Nucleus accumbens (tissue), 56 donors: ENCODE measurements at regions not wholly inside any gene's neighbourhood (a gene's known extent, or its start where the extent isn't known, plus 50 kb on each side); places are given as distances from the start of the nearest gene placed in this dataset.

ENCODE experiments used
- DNase-seq, 56 donors: peaks; one replicate each; lab custom pipeline; 2025; lab: John Stamatoyannopoulos, UW

DNA sequence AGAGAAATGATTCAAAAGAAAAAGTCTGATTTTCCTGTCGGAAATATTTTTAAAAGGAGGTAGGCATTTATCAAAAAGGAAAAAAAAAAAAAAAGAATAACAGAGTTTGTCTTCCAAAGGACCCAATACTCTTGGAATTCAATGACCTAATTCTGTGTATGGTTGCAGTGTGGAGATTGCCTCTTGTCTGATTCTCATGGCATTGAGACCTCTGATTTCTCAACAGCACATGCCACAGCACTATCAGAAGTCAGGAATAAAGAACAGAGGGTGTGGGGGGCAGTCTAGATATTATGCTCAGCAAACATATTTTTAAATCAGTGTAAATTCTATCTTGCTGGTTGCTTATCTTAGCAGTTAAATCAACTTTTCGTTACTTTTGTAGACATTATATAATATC, 81.3 kb upstream of the SOX9 start:
- no peak for DNase-seq

DNA sequence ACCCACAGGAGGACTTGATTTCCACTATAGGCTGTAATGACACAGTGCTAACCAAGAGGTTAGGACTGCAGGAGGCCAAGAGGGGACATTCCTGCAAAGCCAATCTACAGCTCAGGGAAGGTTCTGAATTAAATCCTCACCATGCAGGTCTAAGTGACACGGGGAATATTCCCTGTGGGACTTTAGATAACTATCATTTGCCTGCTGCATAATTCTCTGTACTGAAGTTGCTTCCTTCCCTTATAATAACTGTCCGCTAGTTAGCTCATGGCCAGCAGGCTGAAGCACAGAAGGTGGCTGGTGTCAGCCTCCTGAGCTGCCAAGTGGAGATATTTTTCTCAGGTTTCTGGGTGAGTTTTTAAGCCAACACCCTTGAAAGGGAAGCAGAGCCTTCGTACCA, 74.6 kb upstream of the SOX9 start:
- no peak for DNase-seq

DNA sequence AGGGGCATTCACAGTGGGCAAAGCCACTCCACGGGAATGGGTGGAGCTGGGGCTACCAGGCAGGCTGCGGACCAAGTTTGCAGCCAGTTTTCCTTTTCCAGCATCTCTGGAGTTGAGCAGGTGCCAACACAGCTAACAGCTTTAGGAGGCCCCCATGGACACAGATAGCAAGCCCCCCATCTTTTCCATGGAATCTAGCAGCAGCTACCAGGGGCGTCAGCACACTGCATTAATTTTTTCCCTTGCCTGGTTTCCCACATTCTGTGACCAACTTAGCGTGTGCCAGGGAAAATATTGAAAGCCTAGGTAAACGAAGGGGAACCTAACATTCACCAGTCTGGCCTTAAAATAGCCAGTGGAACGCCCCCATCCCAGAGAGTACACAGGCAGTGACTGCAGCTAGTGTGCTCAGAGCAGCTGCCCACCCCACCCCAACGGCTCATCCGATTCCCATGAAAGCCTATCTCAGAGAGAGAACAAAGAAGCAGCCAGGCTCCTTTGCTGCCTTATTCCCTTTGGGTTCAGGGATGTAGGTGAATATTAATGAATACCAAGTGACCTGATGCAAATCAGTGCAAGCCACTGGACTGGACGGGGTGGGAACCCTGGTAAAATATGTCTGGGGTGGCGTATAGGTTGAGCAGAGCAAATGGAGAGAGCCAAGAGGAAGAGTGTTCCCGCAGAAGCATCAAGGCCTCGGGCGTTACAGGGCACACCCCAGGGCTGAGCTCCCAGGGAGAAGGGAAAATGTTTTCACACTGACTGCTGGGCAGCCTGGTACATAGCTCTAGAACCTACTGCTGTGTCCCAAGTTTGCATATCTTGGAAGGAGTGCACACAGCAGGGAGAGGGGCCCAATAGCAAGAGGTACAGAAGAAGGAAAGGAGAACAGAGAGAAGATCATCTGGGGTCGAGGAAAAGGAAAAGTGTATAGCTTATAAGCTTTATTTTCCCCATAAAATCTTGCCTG, 73.9 kb upstream of the SOX9 start:
- peak in 2 of 56 donors; percentile 2 to 7 for DNase-seq

DNA sequence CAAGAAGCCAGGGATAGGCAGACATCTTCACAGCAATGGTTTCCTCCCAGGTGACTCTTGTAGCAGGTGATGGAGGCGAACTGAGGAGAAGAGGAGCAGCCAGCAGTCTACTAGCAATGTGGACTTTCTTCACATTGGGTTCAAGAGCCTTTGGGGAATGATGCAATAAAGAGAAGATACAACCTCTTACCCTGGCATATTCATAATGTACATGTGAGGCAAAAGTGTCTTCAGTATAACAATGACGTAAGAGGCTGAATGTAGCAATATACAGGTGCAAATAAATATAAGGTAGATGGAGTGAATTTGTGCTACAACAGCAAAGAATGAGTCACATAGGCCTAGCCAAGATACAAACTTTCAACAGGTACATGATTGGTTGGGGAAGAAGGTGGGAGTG, 70.9 kb upstream of the SOX9 start:
- DNase-seq, result no peak

DNA sequence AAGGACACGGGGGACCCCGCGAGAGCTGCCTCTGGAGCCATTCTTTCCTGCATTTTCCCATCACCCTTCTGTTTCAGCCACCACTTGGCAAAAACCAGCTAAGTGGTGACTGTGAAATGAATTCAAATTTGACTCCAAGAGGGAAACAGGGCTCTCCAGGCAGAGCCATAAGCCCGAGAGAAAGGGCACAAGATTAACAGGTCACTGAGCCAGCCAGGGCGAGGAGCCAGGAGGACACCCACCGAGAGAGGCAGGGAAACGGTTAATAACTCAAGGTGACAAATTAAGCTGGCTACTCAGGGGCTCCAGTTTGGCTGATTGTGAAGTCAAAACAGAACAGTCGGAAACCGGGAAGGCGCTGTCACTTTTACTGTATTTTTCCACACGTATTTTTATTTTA, 67.8 kb upstream of the SOX9 start:
- peak in 2 of 56 donors; percentile 2 to 4 for DNase-seq

DNA sequence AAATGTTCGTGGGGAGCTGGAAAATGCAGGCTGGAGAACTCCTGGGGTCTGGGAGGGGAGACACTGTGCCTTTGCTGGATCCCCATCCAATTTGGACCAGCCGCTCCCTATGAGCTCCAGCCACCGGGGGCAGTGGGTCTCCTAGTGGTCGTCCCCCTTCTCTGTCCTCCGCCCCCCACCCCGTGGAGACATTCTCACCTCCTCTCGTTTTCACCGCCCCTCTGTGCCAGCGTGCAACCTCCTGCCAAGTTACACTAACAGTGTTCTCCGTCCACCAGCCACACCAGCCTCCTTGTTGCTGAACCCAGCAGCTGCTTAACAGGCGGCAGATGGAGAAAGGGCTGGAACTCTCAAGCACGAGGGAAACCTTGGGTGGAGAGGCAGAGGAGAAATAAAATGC, 67.4 kb upstream of the SOX9 start:
- DNase-seq, result peak in 10 of 56 donors; percentile 5 to 41 (median 10)

DNA sequence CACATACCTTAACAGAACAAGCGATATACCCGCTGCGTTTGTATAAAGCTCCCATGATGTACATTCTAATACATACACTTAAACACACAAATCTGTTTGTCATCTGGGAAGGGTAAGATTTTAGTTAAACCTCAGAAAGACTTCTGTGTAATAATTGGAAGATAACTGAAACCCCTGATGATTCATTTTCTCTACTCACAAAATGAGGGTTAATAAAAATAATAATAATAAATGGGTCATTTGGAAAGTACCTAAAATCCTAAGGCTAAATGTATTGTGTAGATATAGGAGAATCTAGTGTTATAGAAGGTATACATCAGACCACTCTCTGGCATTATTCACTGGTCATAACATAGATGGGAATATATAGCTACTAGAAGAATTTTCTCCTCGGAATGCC, 64.7 kb upstream of the SOX9 start:
- DNase-seq, result no peak

DNA sequence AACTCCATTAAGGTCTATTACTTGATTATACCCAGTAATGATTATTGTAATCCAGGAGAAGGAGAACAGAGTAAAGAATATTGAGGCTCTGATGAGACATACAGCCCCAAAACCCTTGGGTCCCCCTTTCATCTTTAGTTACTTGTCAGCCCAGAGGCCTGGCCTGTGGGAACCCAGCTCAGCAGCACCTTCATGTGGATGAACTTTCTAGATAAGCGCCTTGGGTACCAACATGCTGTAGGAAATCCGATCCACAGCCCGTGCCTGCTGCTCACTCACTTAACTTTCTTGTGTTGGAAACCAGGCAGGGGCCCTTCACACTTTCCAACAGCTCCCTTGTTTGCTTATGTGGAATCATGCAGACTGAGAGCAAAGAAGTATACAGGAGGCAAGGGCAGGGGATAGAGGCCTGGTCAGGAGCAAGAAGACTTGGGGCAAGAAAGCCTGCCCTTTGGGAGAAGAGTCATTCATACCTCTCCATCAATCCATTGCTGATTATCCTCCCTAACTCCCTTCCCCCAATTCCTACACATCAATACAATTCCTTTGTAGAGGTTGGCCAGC, 64.0 kb upstream of the SOX9 start:
- no peak for DNase-seq

DNA sequence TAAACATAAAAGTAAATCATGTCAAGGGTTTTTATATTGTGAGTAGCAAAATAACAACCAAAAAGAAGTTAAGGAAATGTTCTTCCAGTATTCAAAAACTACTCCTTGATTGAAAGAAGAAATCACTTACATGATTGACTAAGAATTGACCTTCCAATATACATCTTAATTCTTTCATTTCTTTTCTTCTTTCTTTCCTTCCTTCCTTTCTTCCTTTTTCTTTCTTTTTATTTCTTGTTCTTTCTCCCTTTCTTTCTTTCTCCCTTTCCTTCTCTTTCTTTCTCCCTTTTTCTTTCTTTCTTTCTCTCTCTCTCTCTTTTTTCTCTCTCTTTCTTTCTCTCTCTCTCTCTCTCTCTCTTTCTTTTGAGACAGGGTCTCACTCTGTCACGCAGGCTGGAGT, 60.7 kb upstream of the SOX9 start:
- DNase-seq, result no peak

DNA sequence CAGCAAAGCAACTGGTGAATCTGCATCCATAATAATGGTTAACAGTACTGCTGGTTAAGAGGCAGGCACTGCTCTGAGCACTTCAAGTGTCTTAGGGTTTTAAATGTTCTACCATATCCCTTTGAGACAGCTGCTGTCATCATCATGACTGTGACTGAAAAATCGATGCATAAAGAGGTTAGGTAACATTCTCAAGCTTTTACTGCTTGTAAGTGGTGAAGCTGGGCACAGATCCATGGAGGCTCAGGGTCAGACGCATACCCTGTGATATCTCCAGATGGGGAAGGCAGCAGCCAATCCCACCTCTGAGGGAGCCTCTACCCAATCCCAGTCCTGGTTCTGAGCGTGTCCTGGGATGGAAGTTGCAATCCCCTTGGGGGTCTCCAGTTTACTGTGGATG, 57.6 kb upstream of the SOX9 start:
- DNase-seq, result no peak

DNA sequence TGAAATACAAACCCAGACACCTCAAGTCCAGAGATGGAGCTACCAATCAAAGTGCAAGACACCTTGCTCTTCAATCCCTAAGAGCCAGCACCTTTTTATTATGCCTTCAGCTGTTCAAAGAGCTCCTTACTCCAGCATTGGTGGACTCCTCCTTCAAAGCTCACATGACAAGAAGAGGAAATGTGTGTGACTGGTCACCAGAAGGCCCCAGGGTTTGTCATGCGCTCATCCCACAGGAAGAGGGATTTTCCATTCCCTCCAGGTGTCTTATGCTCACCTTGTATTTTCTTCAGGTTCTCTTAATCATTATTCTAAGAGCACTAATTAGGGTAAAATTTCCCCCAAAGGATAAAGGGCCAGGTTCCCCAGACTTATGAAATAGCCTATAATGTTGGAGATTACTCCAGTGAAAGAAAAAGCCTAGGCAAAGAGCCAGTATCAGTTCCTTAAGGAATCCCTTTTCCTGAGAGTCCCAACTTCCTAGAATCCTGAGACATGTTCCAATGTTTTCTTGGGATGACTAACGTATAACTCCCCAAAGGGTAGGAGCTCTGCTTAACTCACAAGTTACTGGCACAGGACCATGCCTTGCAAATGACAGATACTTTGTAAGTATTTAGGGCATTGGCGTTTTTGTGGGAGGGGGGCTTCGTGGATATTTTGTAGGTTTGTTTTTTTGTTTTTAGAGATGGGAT, 56.9 kb upstream of the SOX9 start:
- DNase-seq, result no peak

DNA sequence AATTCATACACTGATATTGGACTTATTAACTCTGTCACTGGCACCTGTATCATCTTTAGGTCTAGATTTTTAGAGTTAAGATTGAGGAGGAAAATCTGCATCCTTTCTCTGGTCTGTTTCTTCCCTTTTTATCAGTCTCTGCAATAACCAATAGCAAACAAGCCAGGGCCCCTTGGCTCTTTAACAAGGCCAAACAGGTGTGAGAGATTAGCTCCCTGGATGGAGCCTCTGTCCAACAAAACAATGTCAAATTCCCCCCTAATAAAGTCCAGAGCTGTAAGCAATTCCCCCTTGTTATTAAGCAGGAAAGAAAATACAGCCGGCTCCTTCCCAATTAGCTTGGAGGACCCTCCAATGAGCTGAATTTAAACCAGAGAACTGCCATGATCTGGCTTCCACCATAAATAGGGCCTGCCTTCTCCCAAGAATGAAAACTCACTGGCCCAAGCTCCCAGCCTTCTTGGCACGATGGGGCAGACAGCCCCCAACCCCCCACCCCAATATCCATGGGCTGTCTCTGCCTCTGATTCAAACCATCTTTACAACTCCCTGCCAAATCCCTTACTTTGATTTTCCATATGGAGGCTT, 56.1 kb upstream of the SOX9 start:
- no peak for DNase-seq

DNA sequence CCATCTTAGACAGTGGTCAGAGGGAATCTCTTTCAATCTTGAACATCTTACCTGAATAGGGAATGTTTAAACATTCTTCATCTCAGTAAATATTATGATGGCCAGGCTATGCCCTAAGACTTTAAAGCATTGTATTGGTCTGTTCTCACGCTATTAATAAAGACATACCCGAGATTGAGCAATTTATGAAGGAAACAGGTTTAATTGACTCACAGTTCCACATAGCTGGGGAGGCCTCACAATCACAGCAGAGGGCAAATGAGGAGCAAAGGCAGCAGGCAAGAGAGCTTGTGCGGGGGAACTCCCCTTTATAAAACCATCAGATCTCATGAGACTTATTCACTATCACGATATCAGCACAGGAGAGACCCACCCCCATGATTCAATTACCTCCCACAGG, 55.3 kb upstream of the SOX9 start:
- no peak for DNase-seq

DNA sequence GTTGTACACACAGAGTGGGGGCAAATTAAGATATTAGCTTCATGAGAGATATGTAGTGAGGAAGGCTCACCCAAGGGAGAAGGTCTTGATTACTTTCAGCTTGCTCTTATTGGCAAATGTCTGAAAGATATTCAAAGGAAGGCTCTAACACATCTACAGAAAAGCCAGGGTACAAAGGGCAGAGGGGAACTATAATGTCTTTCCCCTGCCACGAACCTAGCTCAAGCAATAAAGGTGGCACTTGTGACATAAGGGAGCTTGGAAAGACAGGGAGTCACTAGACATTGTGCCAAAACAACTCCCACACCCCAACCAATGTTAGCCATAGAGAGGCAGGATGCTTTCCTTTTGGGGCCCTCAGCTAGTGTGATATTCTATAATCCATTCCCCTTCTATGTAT, 52.2 kb upstream of the SOX9 start:
- no peak for DNase-seq

DNA sequence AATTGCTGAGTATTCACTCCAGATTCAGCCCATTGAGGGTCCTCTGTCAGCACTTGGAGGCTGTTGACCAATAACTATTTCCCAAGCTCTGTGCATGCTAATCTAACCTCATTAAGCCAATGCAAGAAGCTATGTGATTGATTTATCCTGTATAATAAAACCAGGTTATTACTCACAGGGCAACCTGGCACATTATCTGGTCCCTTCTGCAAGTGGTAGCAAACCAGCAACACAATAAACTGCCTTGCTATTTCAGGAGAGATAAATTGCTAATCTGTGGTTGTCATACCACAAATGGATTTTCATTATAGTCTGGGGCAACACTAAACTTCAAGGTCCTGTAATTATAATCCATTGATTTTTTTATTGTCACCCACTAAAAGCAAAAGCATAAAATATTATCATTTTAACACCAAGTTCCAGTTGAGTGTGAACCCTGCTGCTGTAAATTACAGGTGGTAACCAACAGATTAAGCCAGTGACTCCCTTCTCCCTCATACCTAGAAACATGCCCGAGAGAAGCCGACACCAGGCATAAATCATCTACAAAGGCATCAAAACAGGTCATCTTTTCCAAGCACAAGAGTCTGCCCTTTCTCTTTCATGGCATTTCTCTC, 51.1 kb upstream of the SOX9 start:
- DNase-seq, result no peak
